Fibroblast of lung (primary cell): ENCODE measurements at regions not wholly inside any gene's neighbourhood (a gene's known extent, or its start where the extent isn't known, plus 50 kb on each side); places are given as distances from the start of the nearest gene placed in this dataset.

Experiments
- CTCF ChIP-seq, 2 donors: IDR thresholded peaks in 1 of 2; conservative IDR thresholded peaks in 1 of 2; 1 replicate in 1 of 2; 2 replicates in 1 of 2; pipeline ENCODE4 v1.5.1; 2011 to 2012; ENCODE audit warnings: low read length in 2 of 2, control low read depth in 1 of 2, inconsistent platforms in 1 of 2, low read depth in 1 of 2, mild to moderate bottlenecking in 1 of 2
- EZH2 ChIP-seq: IDR thresholded peaks from 2 replicates; pipeline ENCODE4 v1.5.1; 2012; ENCODE audit warnings: low read length, control low read depth, mild to moderate bottlenecking; ENCODE audit errors: missing control alignments

- no peak for TF ChIP-seq CTCF (conservative IDR thresholded peaks at IDR 0.05 in 1 of 2, IDR thresholded peaks at IDR 0.05 in 1 of 2; ENCODE audit: low read depth in 1 of 2, low read length in 2 of 2)
- TF ChIP-seq EZH2 = no peak
Measured at GRCh38 chr5:5055712-5056111, 84.4 kb upstream of the ADAMTS16 start.
